Mucosa of gallbladder (tissue), 1 donor: ENCODE measurements at regions not wholly inside any gene's neighbourhood (a gene's known extent, or its start where the extent isn't known, plus 50 kb on each side); places are given as distances from the start of the nearest gene placed in this dataset.

Source experiments
- DNase-seq: peaks from one replicate; pipeline ENCODE4 v3.0.0-alpha.2; 2020; ENCODE audit warnings: low spot score
- donor health status: DM: no; HTN: no; CAD: no.

GRCh38 chr10:131425752-131426533 is 114.4 kb upstream of the TCERG1L start:
- DNase-seq, result no peak

GRCh38 chr10:131426534-131426898 is 115.0 kb upstream of the TCERG1L start:
- DNase-seq, result no peak

- no peak for DNase-seq
Measured at GRCh38 chr10:131427281-131427680, 115.8 kb upstream of the TCERG1L start.

- DNase-seq, result no peak
Measured at GRCh38 chr10:131427901-131428300, 116.4 kb upstream of the TCERG1L start.

- DNase-seq, result no peak
Measured at GRCh38 chr10:131429141-131429540, 117.6 kb upstream of the TCERG1L start.

- DNase-seq, result no peak
Measured at GRCh38 chr10:131429942-131430341, 118.4 kb upstream of the TCERG1L start.

- no peak for DNase-seq
Measured at GRCh38 chr10:131430716-131431412, 119.3 kb upstream of the TCERG1L start.

GRCh38 chr10:131431533-131431932 is 120.0 kb upstream of the TCERG1L start:
- no peak for DNase-seq

- DNase-seq, result no peak
Measured at GRCh38 chr10:131431978-131432690, 120.6 kb upstream of the TCERG1L start.

- no peak for DNase-seq
Measured at GRCh38 chr10:131433568-131433967, 122.0 kb upstream of the TCERG1L start.

- DNase-seq, result no peak
Measured at GRCh38 chr10:131435232-131435631, 123.7 kb upstream of the TCERG1L start.

- DNase-seq, result no peak
Measured at GRCh38 chr10:131435760-131436457, 124.4 kb upstream of the TCERG1L start.

- DNase-seq, result no peak
Measured at GRCh38 chr10:131436458-131436857, 124.9 kb upstream of the TCERG1L start.

GRCh38 chr10:131437556-131438475 is 126.3 kb upstream of the TCERG1L start:
- no peak for DNase-seq

- no peak for DNase-seq
Measured at GRCh38 chr10:131438665-131439064, 127.1 kb upstream of the TCERG1L start.

- DNase-seq, result no peak
Measured at GRCh38 chr10:131439705-131440104, 128.2 kb upstream of the TCERG1L start.

GRCh38 chr10:131440405-131441360 is 129.2 kb upstream of the TCERG1L start:
- no peak for DNase-seq

GRCh38 chr10:131442271-131442670 is 130.8 kb upstream of the TCERG1L start:
- DNase-seq, result no peak

- DNase-seq, result no peak
Measured at GRCh38 chr10:131444286-131444685, 132.8 kb upstream of the TCERG1L start.
